ENCODE measurements at regions not wholly inside any gene's neighbourhood (a gene's known extent, or its start where the extent isn't known, plus 50 kb on each side); places are given as distances from the start of the nearest gene placed in this dataset.

DNA sequence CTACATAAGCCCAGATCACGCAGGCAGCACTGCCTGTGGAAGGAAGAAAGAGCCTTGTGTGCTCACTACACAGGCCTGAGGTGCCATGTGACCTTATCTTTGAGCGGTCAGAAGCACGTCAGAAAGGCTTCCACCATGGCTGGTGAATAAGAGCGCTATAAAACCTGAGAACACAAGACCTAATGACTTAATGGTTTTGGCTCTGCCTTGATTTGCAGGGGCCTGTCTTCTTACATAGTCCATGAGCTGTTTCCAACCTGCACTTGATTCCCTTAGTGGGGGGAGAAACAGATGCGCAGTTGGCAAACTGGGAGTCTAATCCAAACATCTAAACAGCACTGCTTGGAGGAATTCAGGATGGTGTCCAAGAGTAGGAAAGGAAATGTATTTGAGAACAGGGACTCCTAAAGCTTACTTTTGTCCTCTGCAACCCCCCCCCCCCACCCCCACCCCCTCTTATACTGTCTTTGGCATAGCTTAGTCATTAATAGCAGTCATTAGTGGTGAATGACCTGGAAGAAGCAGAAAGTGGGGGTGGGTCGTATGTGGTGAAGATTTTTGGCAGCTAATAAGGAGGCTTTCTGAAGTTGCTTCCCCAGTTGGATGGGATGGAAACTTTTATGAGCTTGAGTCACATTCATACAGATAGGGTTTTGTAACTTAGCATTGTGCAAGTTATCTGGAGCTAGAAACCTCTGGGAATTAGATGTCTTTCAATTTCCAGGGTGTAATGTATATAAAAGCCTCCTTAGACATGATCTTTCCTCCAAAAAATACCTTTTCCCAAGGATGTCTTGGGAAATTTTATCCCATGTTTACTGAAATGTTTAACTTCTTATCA, 454.1 kb downstream of the MEIS1 start:
- Histone ChIP-seq H3K79me2 (ENCODE audit: insufficient read depth, low read length) (no peaks in the 10 kb centered on the region), H3K18ac (ENCODE audit: insufficient read length, low read depth, low read length) (no peak overlapping the region), H3K4me2 (ENCODE audit: insufficient read depth, insufficient read length, low read length) (no peak overlapping the region), H4K91ac (ENCODE audit: insufficient read length, low read depth, low read length) (no peak overlapping the region), H4K5ac (ENCODE audit: insufficient read length, low read depth, low read length) (no peak overlapping the region), H2BK20ac (ENCODE audit: low read depth, low read length, poor library complexity, severe bottlenecking) (no peak overlapping the region), H2AFZ (ENCODE audit: low read length) (no peak overlapping the region), H3K56ac (ENCODE audit: insufficient read length, low read depth, low read length) (no peak overlapping the region), H2BK12ac (ENCODE audit: insufficient read length, low read depth, low read length) (no peak overlapping the region), H4K8ac (replicated peaks; ENCODE audit: insufficient read length, low read depth, low read length) (no peak overlapping the region), H2BK15ac (ENCODE audit: low read depth, low read length) (no peak overlapping the region), H4K20me1 (ENCODE audit: control insufficient read depth, insufficient read depth, insufficient read length) (no peaks in the 10 kb centered on the region), H3K4me1 (ENCODE audit: insufficient read depth, low read length) (no peaks in the 10 kb centered on the region; the same call in 1 of the 2 replicates), H3T11ph (ENCODE audit: low read length) (no peak overlapping the region), H2AK5ac (ENCODE audit: insufficient read length, low read length) (no peak overlapping the region), H2BK120ac (ENCODE audit: low read depth, low read length, poor library complexity, severe bottlenecking) (no peak overlapping the region), H3K79me1 (ENCODE audit: insufficient read depth, low read depth, low read length, poor library complexity, severe bottlenecking) (no peaks in the 10 kb centered on the region), H3K27ac (ENCODE audit: insufficient read length, low read depth, low read length) (no peak overlapping the region), H3K9me3 (ENCODE audit: control insufficient read depth, low read depth, low read length) (no peaks in the 10 kb centered on the region), H3K14ac (ENCODE audit: insufficient read depth, low read length) (no peak overlapping the region), H2BK5ac (ENCODE audit: insufficient read length, low read length) (no peak overlapping the region), H3K23me2 (ENCODE audit: insufficient read length, low read depth, low read length, poor library complexity, severe bottlenecking) (no peaks in the 10 kb centered on the region), H3K23ac (ENCODE audit: insufficient read length, low read depth, low read length) (no peak overlapping the region), H3K27me3 (ENCODE audit: insufficient read depth, low read length) (no peaks in the 10 kb centered on the region), H3K9ac (ENCODE audit: extremely low read depth, insufficient read length, low read length) (no peak overlapping the region), H3K4ac (ENCODE audit: low read depth, low read length) (no peak overlapping the region)
- TF ChIP-seq, protein P1, sequence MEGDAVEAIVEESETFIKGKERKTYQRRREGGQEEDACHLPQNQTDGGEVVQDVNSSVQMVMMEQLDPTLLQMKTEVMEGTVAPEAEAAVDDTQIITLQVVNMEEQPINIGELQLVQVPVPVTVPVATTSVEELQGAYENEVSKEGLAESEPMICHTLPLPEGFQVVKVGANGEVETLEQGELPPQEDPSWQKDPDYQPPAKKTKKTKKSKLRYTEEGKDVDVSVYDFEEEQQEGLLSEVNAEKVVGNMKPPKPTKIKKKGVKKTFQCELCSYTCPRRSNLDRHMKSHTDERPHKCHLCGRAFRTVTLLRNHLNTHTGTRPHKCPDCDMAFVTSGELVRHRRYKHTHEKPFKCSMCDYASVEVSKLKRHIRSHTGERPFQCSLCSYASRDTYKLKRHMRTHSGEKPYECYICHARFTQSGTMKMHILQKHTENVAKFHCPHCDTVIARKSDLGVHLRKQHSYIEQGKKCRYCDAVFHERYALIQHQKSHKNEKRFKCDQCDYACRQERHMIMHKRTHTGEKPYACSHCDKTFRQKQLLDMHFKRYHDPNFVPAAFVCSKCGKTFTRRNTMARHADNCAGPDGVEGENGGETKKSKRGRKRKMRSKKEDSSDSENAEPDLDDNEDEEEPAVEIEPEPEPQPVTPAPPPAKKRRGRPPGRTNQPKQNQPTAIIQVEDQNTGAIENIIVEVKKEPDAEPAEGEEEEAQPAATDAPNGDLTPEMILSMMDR (conservative IDR thresholded peaks at IDR 0.05), result no peak
- no CpG with 5 or more reads among the region's 6 CpGs for WGBS (ENCODE audit: extremely low coverage, insufficient read length, low lambda C conversion rate)
- no peak for DNase-seq
- Mint-ChIP-seq H3K4me1 (no peaks in the 10 kb centered on the region), H3K27ac (no peak overlapping the region), H3K27me3 (ENCODE audit: low read depth) (no peaks in the 10 kb centered on the region), H3K36me3 (ENCODE audit: insufficient read depth in 1 of 3, low read depth in 3 of 3) (no peaks in the 10 kb centered on the region), H3K9me3 (no peaks in the 10 kb centered on the region), H3K4me3 (no peak overlapping the region)

Measured in H9 (cell line).